ENCODE measurements at regions not wholly inside any gene's neighbourhood (a gene's known extent, or its start where the extent isn't known, plus 50 kb on each side); places are given as distances from the start of the nearest gene placed in this dataset.
"Not testable (repeated sequence)": the region's sequence is repeated elsewhere in the genome, so short reads cannot be mapped to it uniquely, and the experiment has no call there.

GRCh38 chr4:115537387-115537786 is 424.0 kb upstream of the NDST4 start:
- peak; percentile 6 for DNase-seq

- peak; percentile 1 for DNase-seq
Observed at GRCh38 chr4:115529126-115529525, 415.7 kb upstream of the NDST4 start.

- not testable (repeated sequence) for DNase-seq
Observed at GRCh38 chr4:115519476-115519875, 406.1 kb upstream of the NDST4 start.

- DNase-seq, result no peak
Observed at GRCh38 chr4:115515772-115516171, 402.4 kb upstream of the NDST4 start.

- DNase-seq, result no peak
Observed at GRCh38 chr4:115515366-115515765, 401.9 kb upstream of the NDST4 start.

- DNase-seq, result no peak
Observed at GRCh38 chr4:115514675-115515074, 401.3 kb upstream of the NDST4 start.

GRCh38 chr4:115505326-115505725 is 391.9 kb upstream of the NDST4 start:
- DNase-seq, result no peak

GRCh38 chr4:115501656-115502055 is 388.2 kb upstream of the NDST4 start:
- DNase-seq, result no peak

- not testable (repeated sequence) for DNase-seq
Observed at GRCh38 chr4:115493770-115494169, 380.4 kb upstream of the NDST4 start.

GRCh38 chr4:115491686-115492085 is 378.3 kb upstream of the NDST4 start:
- DNase-seq, result no peak

- DNase-seq, result no peak
Observed at GRCh38 chr4:115489279-115489678, 375.9 kb upstream of the NDST4 start.

GRCh38 chr4:115485402-115485801 is 372.0 kb upstream of the NDST4 start:
- no peak for DNase-seq

GRCh38 chr4:115484479-115484878 is 371.1 kb upstream of the NDST4 start:
- no peak for DNase-seq

GRCh38 chr4:115470763-115471162 is 357.3 kb upstream of the NDST4 start:
- no peak for DNase-seq

GRCh38 chr4:115459301-115459700 is 345.9 kb upstream of the NDST4 start:
- DNase-seq, result not testable (repeated sequence)

GRCh38 chr4:115456231-115456630 is 342.8 kb upstream of the NDST4 start:
- DNase-seq, result no peak

- no peak for DNase-seq
Observed at GRCh38 chr4:115454228-115454627, 340.8 kb upstream of the NDST4 start.

- DNase-seq, result no peak
Observed at GRCh38 chr4:115453416-115453815, 340.0 kb upstream of the NDST4 start.

GRCh38 chr4:115452229-115452628 is 338.8 kb upstream of the NDST4 start:
- not testable (repeated sequence) for DNase-seq

GRCh38 chr4:115437739-115438138 is 324.3 kb upstream of the NDST4 start:
- DNase-seq, result no peak

GRCh38 chr4:115433491-115433890 is 320.1 kb upstream of the NDST4 start:
- no peak for DNase-seq

- DNase-seq, result no peak
Observed at GRCh38 chr4:115430024-115430423, 316.6 kb upstream of the NDST4 start.

GRCh38 chr4:115428455-115428854 is 315.0 kb upstream of the NDST4 start:
- DNase-seq, result no peak

- DNase-seq, result no peak
Observed at GRCh38 chr4:115424852-115425251, 311.4 kb upstream of the NDST4 start.

- no peak for DNase-seq
Observed at GRCh38 chr4:115418635-115419396, 305.4 kb upstream of the NDST4 start.
